Spleen (tissue), 7 donors: ENCODE measurements at regions not wholly inside any gene's neighbourhood (a gene's known extent, or its start where the extent isn't known, plus 50 kb on each side); places are given as distances from the start of the nearest gene placed in this dataset.

ENCODE experiments used
- POLR2A ChIP-seq, 3 donors: fragments of 450-650 bp; IDR thresholded peaks; one replicate each; pipeline ENCODE4 v1.5.1; 2017; ENCODE audit warnings: antibody characterized with exemption in 3 of 3, mild to moderate bottlenecking in 1 of 3
- POLR2AphosphoS5 ChIP-seq, 3 donors: sonication (generic); formaldehyde crosslinking; IDR thresholded peaks; one replicate each; pipeline ENCODE4 v1.5.1; 2017; ENCODE audit warnings: antibody characterized with exemption in 3 of 3
- TF ChIP-seq, protein P1 (sequence below), 11 experiments: fragments of 200-600 bp in 7 of 11; fragments of 450-650 bp in 4 of 11; sonication (generic) in 4 of 11; IDR thresholded peaks in 8 of 11; conservative IDR thresholded peaks in 3 of 11; 1 replicate in 7 of 11; 2 replicates in 4 of 11; pipeline versions ENCODE4 v1.4.0 to v1.8.0; 2016 to 2021; ENCODE audit warnings: antibody characterized with exemption in 11 of 11, inconsistent platforms in 4 of 11, mild to moderate bottlenecking in 1 of 11
- donor health status: DM: no; HTN: no; CAD: no; lungs with moderate emphysema.
- donor health status: DM: no; HTN: no; CAD: no.
- donor health status: DM: no; HTN: no; CAD: no.

DNA sequence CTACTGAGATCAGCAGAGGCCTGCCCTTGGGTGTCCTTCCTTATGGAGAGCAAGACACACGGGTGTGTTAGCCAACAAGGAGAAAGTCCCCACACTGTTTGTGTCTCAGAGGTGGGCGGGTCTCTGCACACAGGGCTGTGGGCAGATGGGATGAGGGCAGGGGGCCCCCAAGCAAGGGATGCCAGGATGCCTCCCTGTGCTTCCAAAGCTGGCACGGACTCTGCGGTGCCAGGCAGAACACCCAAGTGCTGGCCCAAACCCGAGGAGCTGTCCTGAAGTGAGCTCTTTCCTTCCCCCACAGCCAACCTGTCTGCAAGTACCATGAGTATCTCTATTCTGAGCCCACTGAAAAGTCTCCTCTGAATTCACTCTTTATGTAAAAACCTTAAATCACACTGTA lies 273.3 kb downstream of the CTTN start:
- TF ChIP-seq, protein P1, sequence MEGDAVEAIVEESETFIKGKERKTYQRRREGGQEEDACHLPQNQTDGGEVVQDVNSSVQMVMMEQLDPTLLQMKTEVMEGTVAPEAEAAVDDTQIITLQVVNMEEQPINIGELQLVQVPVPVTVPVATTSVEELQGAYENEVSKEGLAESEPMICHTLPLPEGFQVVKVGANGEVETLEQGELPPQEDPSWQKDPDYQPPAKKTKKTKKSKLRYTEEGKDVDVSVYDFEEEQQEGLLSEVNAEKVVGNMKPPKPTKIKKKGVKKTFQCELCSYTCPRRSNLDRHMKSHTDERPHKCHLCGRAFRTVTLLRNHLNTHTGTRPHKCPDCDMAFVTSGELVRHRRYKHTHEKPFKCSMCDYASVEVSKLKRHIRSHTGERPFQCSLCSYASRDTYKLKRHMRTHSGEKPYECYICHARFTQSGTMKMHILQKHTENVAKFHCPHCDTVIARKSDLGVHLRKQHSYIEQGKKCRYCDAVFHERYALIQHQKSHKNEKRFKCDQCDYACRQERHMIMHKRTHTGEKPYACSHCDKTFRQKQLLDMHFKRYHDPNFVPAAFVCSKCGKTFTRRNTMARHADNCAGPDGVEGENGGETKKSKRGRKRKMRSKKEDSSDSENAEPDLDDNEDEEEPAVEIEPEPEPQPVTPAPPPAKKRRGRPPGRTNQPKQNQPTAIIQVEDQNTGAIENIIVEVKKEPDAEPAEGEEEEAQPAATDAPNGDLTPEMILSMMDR (IDR thresholded peaks at IDR 0.05 in 8 of 11, conservative IDR thresholded peaks at IDR 0.05 in 3 of 11), result no peak
- TF ChIP-seq POLR2A (IDR thresholded peaks at IDR 0.05), result no peak
- TF ChIP-seq POLR2AphosphoS5 (IDR thresholded peaks at IDR 0.05), result no peak
